ENCODE measurements at regions not wholly inside any gene's neighbourhood (a gene's known extent, or its start where the extent isn't known, plus 50 kb on each side); places are given as distances from the start of the nearest gene placed in this dataset.
"Not testable (repeated sequence)": the region's sequence is repeated elsewhere in the genome, so short reads cannot be mapped to it uniquely, and the experiment has no call there.

DNA sequence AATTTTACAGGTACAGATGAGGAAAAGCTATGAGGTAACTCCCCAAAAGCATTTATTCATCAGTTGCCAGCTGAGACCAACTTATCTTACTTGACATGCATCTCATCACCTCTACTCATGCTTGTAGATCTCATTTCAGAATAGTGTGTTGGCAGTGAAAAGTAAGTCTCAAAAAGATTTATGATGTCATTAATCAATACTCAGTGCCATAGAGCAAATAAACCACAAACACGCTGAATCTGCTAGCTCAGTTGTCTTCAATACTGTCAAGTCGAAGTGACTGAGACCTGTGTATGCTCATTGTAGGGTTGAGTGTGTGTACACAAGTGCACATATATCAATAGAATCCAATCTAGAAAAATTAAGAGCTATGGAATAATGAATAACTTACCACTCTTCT lies 413.5 kb downstream of the CNTN3 start:
- intact Hi-C loops (cut with DNase I; ENCODE audit: low total_unique reads), result no loop called here
- no peak overlapping the region for H3K27ac ChIP-seq
- TF ChIP-seq CTCF (IDR thresholded peaks at IDR 0.05) (no peak), POLR2A (IDR thresholded peaks at IDR 0.05) (no peak), POLR2AphosphoS5 (IDR thresholded peaks at IDR 0.05) (no peak), EP300 (IDR thresholded peaks at IDR 0.05) (no peak)
- DNase-seq, result no peak
- H3K9me3 ChIP-seq, result peaks cover 0 to 8% (median 5%) of the 10 kb centered on the region in 4 donors
- WGBS, 5 donors, result 29 to 49% (median 37%) methylated on average over 2 of the region's 2 CpGs
- no peaks in the 10 kb centered on the region for H3K27me3 ChIP-seq
- no peaks in the 10 kb centered on the region for H3K4me1 ChIP-seq
- H3K4me3 ChIP-seq, result no peak overlapping the region
- H3K36me3 ChIP-seq, result no peaks in the 10 kb centered on the region

GRCh38 chr3:74178664-74179063 lies 435.8 kb downstream of the CNTN3 start:
- DNase-seq; H3K27ac ChIP-seq; H3K36me3 ChIP-seq; H3K4me3 ChIP-seq; H3K27me3 ChIP-seq; H3K4me1 ChIP-seq; intact Hi-C loops (cut with DNase I; ENCODE audit: low total_unique reads): not testable (repeated sequence)
- WGBS, 5 donors, result 92 to 100% (median 97%) methylated on average over 5 of the region's 5 CpGs
- H3K9me3 ChIP-seq, result peaks cover 0 to 14% (median 3%) of the 10 kb centered on the region in 4 donors

GRCh38 chr3:74173090-74173489 lies 441.4 kb downstream of the CNTN3 start:
- no peak overlapping the region for H3K4me3 ChIP-seq
- DNase-seq, result no peak
- H3K27ac ChIP-seq, result no peak overlapping the region
- intact Hi-C loops (cut with DNase I; ENCODE audit: low total_unique reads), result no loop called here
- 40 to 53% (median 44%) methylated on average over 2 of the region's 2 CpGs for WGBS, 5 donors
- H3K9me3 ChIP-seq, result no peaks in the 10 kb centered on the region
- no peaks in the 10 kb centered on the region for H3K4me1 ChIP-seq
- TF ChIP-seq POLR2AphosphoS5 (IDR thresholded peaks at IDR 0.05) (no peak), CTCF (IDR thresholded peaks at IDR 0.05) (no peak), POLR2A (IDR thresholded peaks at IDR 0.05) (no peak), EP300 (IDR thresholded peaks at IDR 0.05) (no peak)
- H3K27me3 ChIP-seq, result no peaks in the 10 kb centered on the region
- H3K36me3 ChIP-seq, result no peaks in the 10 kb centered on the region

- DNase-seq, result no peak
- Histone ChIP-seq H3K36me3 (no peaks in the 10 kb centered on the region), H3K9me3 (peaks cover 0 to 2% (median under 1%) of the 10 kb centered on the region in 4 donors), H3K4me3 (no peak overlapping the region), H3K27me3 (no peaks in the 10 kb centered on the region), H3K27ac (no peak overlapping the region), H3K4me1 (no peaks in the 10 kb centered on the region)
- intact Hi-C loops (cut with DNase I; ENCODE audit: low total_unique reads), result no loop called here
- WGBS, 5 donors, result 59 to 75% (median 68%) methylated on average over 1 of the region's 1 CpG
- TF ChIP-seq POLR2A (IDR thresholded peaks at IDR 0.05) (no peak), CTCF (IDR thresholded peaks at IDR 0.05) (no peak), POLR2AphosphoS5 (IDR thresholded peaks at IDR 0.05) (no peak), EP300 (IDR thresholded peaks at IDR 0.05) (no peak)
Observed at GRCh38 chr3:74167926-74168325, 446.5 kb downstream of the CNTN3 start.

- no peak for TF ChIP-seq CTCF (IDR thresholded peaks at IDR 0.05)
- TF ChIP-seq EP300 (IDR thresholded peaks at IDR 0.05), result no peak
- TF ChIP-seq POLR2A (IDR thresholded peaks at IDR 0.05), result no peak
- TF ChIP-seq POLR2AphosphoS5 (IDR thresholded peaks at IDR 0.05), result no peak
- 80 to 91% (median 86%) methylated on average over 4 of the region's 4 CpGs for WGBS, 5 donors
- peaks cover 0 to 18% (median 7%) of the 10 kb centered on the region in 4 donors for H3K9me3 ChIP-seq
Observed at GRCh38 chr3:74165211-74165610, 449.2 kb downstream of the CNTN3 start.

More at GRCh38 chr3:74165211-74165610, 449.2 kb downstream of the CNTN3 start:
- Histone ChIP-seq H3K27ac (no peak overlapping the region), H3K27me3 (no peaks in the 10 kb centered on the region), H3K4me1 (no peaks in the 10 kb centered on the region), H3K4me3 (no peak overlapping the region), H3K36me3 (no peaks in the 10 kb centered on the region)
- no peak for DNase-seq
- intact Hi-C loops (cut with DNase I; ENCODE audit: low total_unique reads), result no loop called here

Measured in stomach (tissue), 8 donors.